ENCODE measurements at regions not wholly inside any gene's neighbourhood (a gene's known extent, or its start where the extent isn't known, plus 50 kb on each side); places are given as distances from the start of the nearest gene placed in this dataset.

GRCh38 chr6:19035461-19036195 lies 648.5 kb downstream of the RNF144B start:
- TF ChIP-seq, protein P1, sequence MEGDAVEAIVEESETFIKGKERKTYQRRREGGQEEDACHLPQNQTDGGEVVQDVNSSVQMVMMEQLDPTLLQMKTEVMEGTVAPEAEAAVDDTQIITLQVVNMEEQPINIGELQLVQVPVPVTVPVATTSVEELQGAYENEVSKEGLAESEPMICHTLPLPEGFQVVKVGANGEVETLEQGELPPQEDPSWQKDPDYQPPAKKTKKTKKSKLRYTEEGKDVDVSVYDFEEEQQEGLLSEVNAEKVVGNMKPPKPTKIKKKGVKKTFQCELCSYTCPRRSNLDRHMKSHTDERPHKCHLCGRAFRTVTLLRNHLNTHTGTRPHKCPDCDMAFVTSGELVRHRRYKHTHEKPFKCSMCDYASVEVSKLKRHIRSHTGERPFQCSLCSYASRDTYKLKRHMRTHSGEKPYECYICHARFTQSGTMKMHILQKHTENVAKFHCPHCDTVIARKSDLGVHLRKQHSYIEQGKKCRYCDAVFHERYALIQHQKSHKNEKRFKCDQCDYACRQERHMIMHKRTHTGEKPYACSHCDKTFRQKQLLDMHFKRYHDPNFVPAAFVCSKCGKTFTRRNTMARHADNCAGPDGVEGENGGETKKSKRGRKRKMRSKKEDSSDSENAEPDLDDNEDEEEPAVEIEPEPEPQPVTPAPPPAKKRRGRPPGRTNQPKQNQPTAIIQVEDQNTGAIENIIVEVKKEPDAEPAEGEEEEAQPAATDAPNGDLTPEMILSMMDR (conservative IDR thresholded peaks at IDR 0.05), result no peak
- no peak for TF ChIP-seq ZFX (IDR thresholded peaks at IDR 0.05)
